ENCODE measurements at regions not wholly inside any gene's neighbourhood (a gene's known extent, or its start where the extent isn't known, plus 50 kb on each side); places are given as distances from the start of the nearest gene placed in this dataset.
A peak's percentile ranks its signal among the peaks of the same experiment; 100 is the strongest.

GRCh38 chr2:188727846-188728245 is 246.3 kb upstream of the COL3A1 start:
- Mint-ChIP-seq H3K27ac (ENCODE audit: unreplicated experiment) (peak overlapping the region; percentile 82), H3K4me1 (ENCODE audit: unreplicated experiment) (peaks cover 35% of the 10 kb centered on the region), H3K4me3 (ENCODE audit: unreplicated experiment) (no peak overlapping the region), H3K36me3 (ENCODE audit: unreplicated experiment) (no peaks in the 10 kb centered on the region), H3K9me3 (ENCODE audit: unreplicated experiment) (no peaks in the 10 kb centered on the region), H3K27me3 (ENCODE audit: unreplicated experiment) (no peaks in the 10 kb centered on the region)
- DNase-seq (ENCODE audit: extremely low spot score, unreplicated experiment) = no peak
- TF ChIP-seq, protein P1, sequence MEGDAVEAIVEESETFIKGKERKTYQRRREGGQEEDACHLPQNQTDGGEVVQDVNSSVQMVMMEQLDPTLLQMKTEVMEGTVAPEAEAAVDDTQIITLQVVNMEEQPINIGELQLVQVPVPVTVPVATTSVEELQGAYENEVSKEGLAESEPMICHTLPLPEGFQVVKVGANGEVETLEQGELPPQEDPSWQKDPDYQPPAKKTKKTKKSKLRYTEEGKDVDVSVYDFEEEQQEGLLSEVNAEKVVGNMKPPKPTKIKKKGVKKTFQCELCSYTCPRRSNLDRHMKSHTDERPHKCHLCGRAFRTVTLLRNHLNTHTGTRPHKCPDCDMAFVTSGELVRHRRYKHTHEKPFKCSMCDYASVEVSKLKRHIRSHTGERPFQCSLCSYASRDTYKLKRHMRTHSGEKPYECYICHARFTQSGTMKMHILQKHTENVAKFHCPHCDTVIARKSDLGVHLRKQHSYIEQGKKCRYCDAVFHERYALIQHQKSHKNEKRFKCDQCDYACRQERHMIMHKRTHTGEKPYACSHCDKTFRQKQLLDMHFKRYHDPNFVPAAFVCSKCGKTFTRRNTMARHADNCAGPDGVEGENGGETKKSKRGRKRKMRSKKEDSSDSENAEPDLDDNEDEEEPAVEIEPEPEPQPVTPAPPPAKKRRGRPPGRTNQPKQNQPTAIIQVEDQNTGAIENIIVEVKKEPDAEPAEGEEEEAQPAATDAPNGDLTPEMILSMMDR (IDR thresholded peaks at IDR 0.05) = no peak

DNA sequence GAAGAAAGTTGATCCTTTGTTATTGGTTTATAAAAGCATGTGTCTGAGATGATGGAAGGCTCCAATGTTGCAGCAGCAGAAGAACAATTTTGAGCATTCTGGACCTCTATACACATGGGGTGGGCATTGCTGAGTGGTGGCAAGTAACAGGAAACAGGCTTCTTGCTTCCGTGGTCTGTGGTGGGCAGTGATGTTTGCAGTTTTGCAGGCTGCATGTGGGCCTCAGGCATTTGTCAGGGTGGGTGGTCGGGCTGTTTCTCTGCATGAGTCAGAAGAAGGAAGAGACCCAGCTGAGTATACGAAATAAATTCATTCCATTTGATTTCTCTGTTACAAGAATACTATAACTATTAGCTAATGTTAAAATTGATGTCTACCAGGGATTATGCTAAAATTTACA is 239.5 kb upstream of the COL3A1 start:
- peak overlapping the region; percentile 53 for H3K27ac Mint-ChIP-seq (ENCODE audit: unreplicated experiment)
- no peak overlapping the region for H3K4me3 Mint-ChIP-seq (ENCODE audit: unreplicated experiment)
- H3K9me3 Mint-ChIP-seq (ENCODE audit: unreplicated experiment) = no peaks in the 10 kb centered on the region
- no peaks in the 10 kb centered on the region for H3K27me3 Mint-ChIP-seq (ENCODE audit: unreplicated experiment)
- DNase-seq (ENCODE audit: extremely low spot score, unreplicated experiment) = peak; percentile 85
- H3K4me1 Mint-ChIP-seq (ENCODE audit: unreplicated experiment) = peaks cover 15% of the 10 kb centered on the region
- no peaks in the 10 kb centered on the region for H3K36me3 Mint-ChIP-seq (ENCODE audit: unreplicated experiment)
- TF ChIP-seq, protein P1 (IDR thresholded peaks at IDR 0.05) = no peak

DNA sequence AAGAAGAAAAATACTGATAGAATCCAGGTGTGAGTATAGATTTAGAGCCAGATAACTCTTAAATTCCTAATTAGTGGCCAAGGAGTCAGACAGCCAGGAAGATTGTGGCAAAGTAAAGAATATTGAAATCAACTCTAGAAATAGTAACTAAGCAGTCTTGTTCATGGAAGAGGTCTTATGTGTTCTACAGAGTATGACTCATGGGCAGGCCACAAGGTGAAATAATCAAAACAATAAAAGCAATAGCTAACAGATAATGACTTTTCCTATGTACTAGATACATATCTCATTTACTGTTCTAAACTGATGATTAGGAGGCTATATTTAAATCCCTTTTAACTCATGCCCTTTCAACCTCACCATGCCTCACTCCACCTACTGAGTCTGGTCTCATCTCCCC is 227.4 kb upstream of the COL3A1 start:
- TF ChIP-seq, protein P1 (IDR thresholded peaks at IDR 0.05) = no peak
- Mint-ChIP-seq H3K9me3 (ENCODE audit: unreplicated experiment) (no peaks in the 10 kb centered on the region), H3K27ac (ENCODE audit: unreplicated experiment) (no peak overlapping the region), H3K4me1 (ENCODE audit: unreplicated experiment) (peaks cover 8% of the 10 kb centered on the region), H3K36me3 (ENCODE audit: unreplicated experiment) (no peaks in the 10 kb centered on the region), H3K4me3 (ENCODE audit: unreplicated experiment) (no peak overlapping the region), H3K27me3 (ENCODE audit: unreplicated experiment) (no peaks in the 10 kb centered on the region)
- no peak for DNase-seq (ENCODE audit: extremely low spot score, unreplicated experiment)

GRCh38 chr2:188751816-188752215 is 222.4 kb upstream of the COL3A1 start:
- DNase-seq (ENCODE audit: extremely low spot score, unreplicated experiment) = no peak
- TF ChIP-seq, protein P1 (IDR thresholded peaks at IDR 0.05) = no peak
- Mint-ChIP-seq H3K27me3 (ENCODE audit: unreplicated experiment) (no peaks in the 10 kb centered on the region), H3K4me1 (ENCODE audit: unreplicated experiment) (peaks cover 4% of the 10 kb centered on the region), H3K9me3 (ENCODE audit: unreplicated experiment) (peaks cover 3% of the 10 kb centered on the region), H3K4me3 (ENCODE audit: unreplicated experiment) (no peak overlapping the region), H3K27ac (ENCODE audit: unreplicated experiment) (no peak overlapping the region), H3K36me3 (ENCODE audit: unreplicated experiment) (peaks cover 8% of the 10 kb centered on the region)

DNA sequence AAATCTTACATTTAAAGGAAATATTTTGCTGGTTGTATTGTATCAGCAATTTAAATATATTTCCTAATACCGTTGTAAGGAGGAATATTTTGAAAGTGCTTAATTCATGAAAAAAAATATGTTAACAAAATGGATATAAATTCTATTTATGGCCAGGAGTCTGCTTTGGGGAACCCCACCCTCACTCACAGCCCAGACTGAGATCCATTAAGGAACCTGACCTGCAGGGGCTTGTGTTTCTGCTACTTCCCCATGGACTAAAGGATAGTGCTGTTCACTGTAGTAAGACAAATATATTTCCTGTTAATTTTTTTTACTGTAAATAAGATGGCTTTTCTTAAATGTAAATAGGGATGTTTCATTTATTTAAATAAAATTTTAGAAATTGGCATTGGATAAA is 221.9 kb upstream of the COL3A1 start:
- TF ChIP-seq, protein P1 (IDR thresholded peaks at IDR 0.05) = no peak
- no peaks in the 10 kb centered on the region for H3K4me1 Mint-ChIP-seq (ENCODE audit: unreplicated experiment)
- H3K36me3 Mint-ChIP-seq (ENCODE audit: unreplicated experiment) = peaks cover 12% of the 10 kb centered on the region
- DNase-seq (ENCODE audit: extremely low spot score, unreplicated experiment) = no peak
- H3K27me3 Mint-ChIP-seq (ENCODE audit: unreplicated experiment) = no peaks in the 10 kb centered on the region
- no peak overlapping the region for H3K4me3 Mint-ChIP-seq (ENCODE audit: unreplicated experiment)
- no peak overlapping the region for H3K27ac Mint-ChIP-seq (ENCODE audit: unreplicated experiment)
- H3K9me3 Mint-ChIP-seq (ENCODE audit: unreplicated experiment) = peaks cover 8% of the 10 kb centered on the region

Data from osteocyte (in vitro differentiated cells).